WERI-Rb-1 (cell line): ENCODE measurements at regions not wholly inside any gene's neighbourhood (a gene's known extent, or its start where the extent isn't known, plus 50 kb on each side); places are given as distances from the start of the nearest gene placed in this dataset.

ENCODE experiments used
- DNase-seq: peaks from one replicate; pipeline ENCODE4 v3.0.0-alpha.2; 2020
- H3K27ac ChIP-seq: fragments of 250-450 bp; sonication (Bioruptor Pico); 2 replicates; pipeline ENCODE4 v1.5.1; 2020; ENCODE audit warnings: mild to moderate bottlenecking, moderate library complexity
- H3K27me3 ChIP-seq: fragments of 250-450 bp; sonication (Bioruptor Pico); 2 replicates; pipeline ENCODE4 v1.5.1; 2021; ENCODE audit warnings: mild to moderate bottlenecking, low read depth, moderate library complexity; ENCODE audit not compliant: insufficient read depth, severe bottlenecking
- H3K36me3 ChIP-seq: fragments of 250-450 bp; sonication (Bioruptor Pico); 2 replicates; pipeline ENCODE4 v1.5.1; 2020; ENCODE audit warnings: mild to moderate bottlenecking, moderate library complexity
- H3K4me3 ChIP-seq: 2 replicates; pipeline ENCODE4 v1.5.1; 2011; ENCODE audit warnings: low read depth, mild to moderate bottlenecking, control low read depth, low read length
- H3K9me3 ChIP-seq: fragments of 250-450 bp; sonication (Bioruptor Pico); 2 replicates; pipeline ENCODE4 v1.5.1; 2021; ENCODE audit warnings: mild to moderate bottlenecking, moderate library complexity; ENCODE audit not compliant: severe bottlenecking
- CTCF ChIP-seq: IDR thresholded peaks from 2 replicates; pipeline ENCODE4 v1.5.1; 2011; ENCODE audit warnings: low read depth, mild to moderate bottlenecking, control low read depth, inconsistent platforms, low read length

- Histone ChIP-seq H3K9me3 (no peaks in the 10 kb centered on the region), H3K27me3 (no peaks in the 10 kb centered on the region), H3K4me3 (no peak overlapping the region), H3K27ac (no peak overlapping the region), H3K36me3 (no peaks in the 10 kb centered on the region)
- no peak for TF ChIP-seq CTCF
- no peak for DNase-seq
These were observed 276.9 kb upstream of the E2F7 start for GRCh38 chr12:77342253-77342652.

- Histone ChIP-seq H3K27ac (no peak overlapping the region), H3K4me3 (no peak overlapping the region), H3K36me3 (no peaks in the 10 kb centered on the region), H3K9me3 (no peaks in the 10 kb centered on the region), H3K27me3 (no peaks in the 10 kb centered on the region)
- no peak for TF ChIP-seq CTCF
- DNase-seq, result no peak
These were observed 274.2 kb upstream of the E2F7 start for GRCh38 chr12:77339610-77340009.

GRCh38 chr12:77337362-77337761 is 272.0 kb upstream of the E2F7 start:
- H3K4me3 ChIP-seq, result no peak overlapping the region
- no peaks in the 10 kb centered on the region for H3K9me3 ChIP-seq
- H3K27me3 ChIP-seq, result no peaks in the 10 kb centered on the region
- no peak for DNase-seq
- no peaks in the 10 kb centered on the region for H3K36me3 ChIP-seq
- no peak for TF ChIP-seq CTCF
- no peak overlapping the region for H3K27ac ChIP-seq

GRCh38 chr12:77334806-77335205 is 269.4 kb upstream of the E2F7 start:
- H3K27ac ChIP-seq, result no peak overlapping the region
- no peaks in the 10 kb centered on the region for H3K36me3 ChIP-seq
- H3K4me3 ChIP-seq, result no peak overlapping the region
- TF ChIP-seq CTCF, result no peak
- H3K9me3 ChIP-seq, result no peaks in the 10 kb centered on the region
- no peak for DNase-seq
- H3K27me3 ChIP-seq, result no peaks in the 10 kb centered on the region

- Histone ChIP-seq H3K4me3 (no peak overlapping the region), H3K27me3 (no peaks in the 10 kb centered on the region), H3K27ac (no peak overlapping the region), H3K36me3 (no peaks in the 10 kb centered on the region), H3K9me3 (no peaks in the 10 kb centered on the region)
- DNase-seq, result no peak
- no peak for TF ChIP-seq CTCF
These were observed 263.0 kb upstream of the E2F7 start for GRCh38 chr12:77328326-77328725.

GRCh38 chr12:77325511-77326236 is 260.3 kb upstream of the E2F7 start:
- Histone ChIP-seq H3K27ac (no peak overlapping the region), H3K27me3 (no peaks in the 10 kb centered on the region), H3K9me3 (no peaks in the 10 kb centered on the region), H3K4me3 (no peak overlapping the region), H3K36me3 (no peaks in the 10 kb centered on the region)
- no peak for DNase-seq
- TF ChIP-seq CTCF, result no peak
